Sciatic nerve (tissue), 2 donors: ENCODE measurements at regions not wholly inside any gene's neighbourhood (a gene's known extent, or its start where the extent isn't known, plus 50 kb on each side); places are given as distances from the start of the nearest gene placed in this dataset.
A peak's percentile ranks its signal among the peaks of the same experiment; 100 is the strongest.

Experiments used
- ATAC-seq: fragments of 200-7000 bp; cut with Tn5 transposase; one replicate; pipeline ENCODE4 v1.9.1; 2020; ENCODE audit warnings: mild to moderate bottlenecking, moderate library complexity
- DNase-seq: peaks from one replicate; pipeline ENCODE4 v3.0.0-alpha.2; 2020; ENCODE audit warnings: low spot score
- intact Hi-C: fragments of 100-400 bp; cut with DNase I; formaldehyde crosslinking; loops from one replicate; pipeline ENCODE4 v1.14.2; 2022
- donor health status: DM: no; HTN: no; CAD: no.
- donor health status: DM: no; HTN: no; CAD: no.

GRCh38 chr9:11352612-11353011 lies 739.8 kb upstream of the PTPRD start:
- ATAC-seq (no peak), DNase-seq (no peak)
- intact Hi-C loops, result no loop called here

DNA sequence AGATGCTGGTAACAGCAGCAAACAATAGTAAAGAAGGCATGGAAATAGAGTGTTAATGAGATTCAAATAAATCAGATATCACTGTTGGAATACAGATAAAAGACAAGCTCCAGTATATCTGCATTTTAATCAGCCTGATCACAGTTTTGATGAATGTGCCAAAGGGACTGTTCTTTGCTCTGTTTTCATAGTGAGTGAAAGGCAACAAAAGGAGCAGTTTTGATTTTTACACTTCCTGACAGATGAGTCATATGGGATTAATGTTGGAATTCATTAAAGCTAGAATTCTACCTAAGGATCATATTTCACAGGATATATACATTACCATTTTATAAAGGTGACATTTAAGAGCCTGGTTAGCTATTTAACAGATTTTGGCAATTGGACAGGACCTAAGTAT lies 743.3 kb upstream of the PTPRD start:
- no peak for ATAC-seq
- intact Hi-C loops, result no loop called here
- DNase-seq, result no peak

- ATAC-seq (peak; percentile 32), DNase-seq (no peak)
- intact Hi-C loops, result no loop called here
Observed at GRCh38 chr9:11366585-11367129, 753.9 kb upstream of the PTPRD start.

DNA sequence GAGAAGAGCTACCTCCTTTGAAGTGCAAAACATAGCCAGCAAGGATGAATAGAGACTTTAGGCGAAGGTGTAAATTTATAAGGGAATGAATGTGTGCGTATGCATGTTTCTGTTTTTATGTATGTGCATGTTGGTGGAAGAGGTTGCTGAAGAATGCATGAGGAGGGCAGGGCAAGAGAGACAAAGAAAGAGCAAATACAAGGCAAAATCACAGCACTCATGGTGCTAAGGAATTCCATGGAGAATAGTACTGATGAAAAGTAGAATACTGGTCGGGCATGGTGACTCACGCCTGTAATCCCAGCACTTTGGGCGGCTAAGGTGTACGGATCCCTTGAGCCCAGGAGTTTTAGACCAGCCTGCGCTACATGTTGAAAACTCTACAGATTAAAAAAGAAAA lies 762.1 kb upstream of the PTPRD start:
- DNase-seq (no peak), ATAC-seq (no peak)
- intact Hi-C loops, result no loop called here

DNA sequence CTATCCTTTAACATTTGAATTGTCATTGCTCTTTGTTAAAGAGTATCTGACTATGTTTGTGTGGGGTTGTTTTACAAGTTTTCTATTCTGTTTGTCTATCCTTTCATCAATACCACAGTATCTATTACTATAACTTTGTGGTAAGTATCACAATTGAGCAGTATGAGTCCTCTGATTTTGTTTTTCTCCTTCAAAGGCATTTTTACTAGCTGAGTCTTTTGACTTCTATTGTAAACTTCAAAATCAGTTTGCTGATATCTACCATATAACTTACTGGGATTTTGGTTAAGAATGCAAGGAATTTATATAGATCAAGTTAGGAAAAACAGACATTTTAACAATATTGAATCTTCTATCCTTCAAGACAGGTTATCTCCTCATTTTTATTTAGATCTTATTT lies 789.8 kb upstream of the PTPRD start:
- intact Hi-C loops, result no loop called here

DNA sequence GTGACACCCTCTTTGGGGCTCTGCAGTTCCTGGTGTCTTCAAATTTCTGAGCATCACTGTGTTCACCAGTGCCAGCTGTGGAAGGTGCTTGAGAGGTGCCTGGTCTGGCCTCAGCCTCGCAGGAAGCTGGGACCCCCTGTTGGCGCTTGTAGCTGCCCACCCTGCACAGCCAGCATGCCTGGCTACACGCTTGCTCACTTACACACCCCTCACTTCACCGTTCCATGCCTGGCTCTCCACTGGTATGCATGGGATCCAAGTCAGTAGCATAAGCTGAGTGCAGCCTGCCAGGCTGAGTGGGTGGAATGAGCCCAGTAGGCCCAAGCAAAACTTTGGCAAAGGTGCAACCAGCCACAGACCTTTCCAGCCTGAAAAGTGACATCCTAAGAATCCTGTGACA lies 801.4 kb upstream of the PTPRD start:
- ATAC-seq (no peak), DNase-seq (no peak)
- intact Hi-C loops, result no loop called here

More for the DNA sequence above, 789.8 kb upstream of the PTPRD start:
- ATAC-seq (no peak), DNase-seq (no peak)

DNA sequence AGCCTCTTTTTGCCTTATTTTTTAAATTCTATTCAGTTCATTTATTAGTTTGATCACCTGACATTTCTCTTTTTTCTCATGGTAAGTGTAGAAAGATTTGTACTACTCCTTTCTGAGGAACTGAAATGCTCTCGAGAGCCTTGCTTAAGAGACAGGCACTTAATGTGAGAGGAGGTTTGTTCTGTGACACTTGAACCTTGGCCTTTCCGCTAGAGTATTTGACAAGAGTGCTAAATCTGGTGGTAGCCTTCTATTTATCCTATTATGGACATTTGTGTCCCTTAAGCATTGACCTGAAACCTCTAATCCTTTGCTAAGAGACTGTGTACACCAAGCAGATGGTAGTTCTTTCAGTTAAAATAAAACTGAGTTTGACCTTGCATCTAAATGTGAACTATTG lies 805.0 kb upstream of the PTPRD start:
- intact Hi-C loops, result no loop called here
- ATAC-seq (no peak), DNase-seq (no peak)

DNA sequence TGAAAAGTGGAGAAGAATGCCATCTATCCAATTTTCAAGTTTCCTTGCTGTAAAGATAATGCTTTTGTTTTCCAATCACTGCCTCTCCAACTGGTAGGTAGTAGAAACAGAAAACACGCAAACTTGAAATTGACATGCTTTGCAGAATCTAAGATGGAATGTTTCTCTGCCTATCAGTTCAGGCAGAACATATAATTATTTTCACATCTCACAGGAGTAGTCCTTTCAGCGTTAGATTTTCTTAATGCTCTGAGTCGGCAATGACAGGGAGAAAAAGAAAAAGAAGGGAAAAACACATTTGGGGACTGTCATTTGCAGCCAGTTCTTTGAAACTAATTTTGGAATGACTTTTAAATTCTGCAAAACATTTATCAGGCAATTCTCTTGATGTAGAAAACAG lies 818.7 kb upstream of the PTPRD start:
- intact Hi-C loops, result no loop called here
- DNase-seq (no peak), ATAC-seq (no peak)

- ATAC-seq (no peak), DNase-seq (no peak)
- intact Hi-C loops, result no loop called here
Observed at GRCh38 chr9:11432361-11432760, 819.6 kb upstream of the PTPRD start.

DNA sequence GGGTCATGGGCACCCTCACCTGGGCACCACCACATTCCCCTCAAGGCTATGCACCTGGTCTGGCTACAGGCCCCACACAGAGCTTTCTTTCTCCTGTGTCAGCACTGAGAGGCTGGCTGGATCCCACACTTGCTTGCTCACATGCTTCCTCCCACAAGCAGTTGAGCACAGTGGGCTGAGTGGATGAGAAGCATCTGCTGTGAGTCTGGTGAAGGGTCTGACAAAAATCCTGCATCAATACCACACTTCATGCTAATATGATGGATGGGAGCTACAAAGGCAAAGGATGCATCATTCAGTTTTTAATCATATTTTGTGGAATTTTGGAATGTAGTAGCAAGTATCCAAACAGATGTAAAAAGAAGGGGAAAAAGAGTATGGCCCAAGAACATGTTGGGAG lies 830.8 kb upstream of the PTPRD start:
- DNase-seq (no peak), ATAC-seq (no peak)
- intact Hi-C loops, result no loop called here

DNA sequence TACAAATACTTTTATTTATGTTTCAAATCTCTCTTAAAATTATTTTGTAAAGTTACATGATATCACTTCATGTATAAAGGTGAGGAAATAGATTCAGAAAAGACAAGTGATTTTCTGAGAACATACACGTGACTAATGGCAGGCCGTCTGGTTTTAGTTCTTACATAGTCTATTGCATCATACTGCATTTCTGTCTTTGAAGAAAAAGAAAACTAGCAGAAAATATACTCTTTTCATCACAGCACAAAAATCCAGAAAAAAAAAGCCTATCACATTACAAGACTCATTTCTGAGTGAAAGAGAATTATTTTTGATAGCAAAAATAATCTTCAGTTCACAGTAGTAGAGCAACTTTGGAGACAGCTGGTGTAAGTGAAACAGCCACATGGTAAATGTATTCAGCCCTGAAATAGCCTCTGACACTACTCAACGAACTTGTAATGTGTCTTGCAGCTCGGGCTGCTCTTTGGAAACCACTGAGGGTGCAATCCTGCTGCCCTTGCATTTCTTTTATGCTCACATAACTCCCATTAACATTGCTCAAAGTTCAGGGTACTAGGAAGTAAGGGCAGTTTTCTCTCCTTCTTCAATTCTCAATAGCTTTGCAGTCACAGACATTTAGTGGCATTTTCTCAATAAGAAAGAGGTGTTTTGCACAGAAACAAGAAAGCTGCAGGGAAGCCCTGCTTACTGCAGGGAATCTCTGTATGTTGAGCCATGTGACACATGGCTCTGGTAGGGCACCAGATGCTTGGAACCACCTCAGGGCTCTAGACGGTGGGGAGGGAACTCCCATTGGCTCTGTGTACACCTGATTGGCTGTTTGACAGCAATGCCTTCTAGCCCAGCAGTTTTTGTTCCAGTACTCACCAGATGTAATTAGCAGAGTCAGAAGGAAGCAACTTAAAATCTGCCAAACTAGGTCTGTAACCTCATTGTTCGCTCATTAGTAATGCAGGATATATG lies 845.3 kb upstream of the PTPRD start:
- no peak for ATAC-seq
- intact Hi-C loops, result no loop called here

DNA sequence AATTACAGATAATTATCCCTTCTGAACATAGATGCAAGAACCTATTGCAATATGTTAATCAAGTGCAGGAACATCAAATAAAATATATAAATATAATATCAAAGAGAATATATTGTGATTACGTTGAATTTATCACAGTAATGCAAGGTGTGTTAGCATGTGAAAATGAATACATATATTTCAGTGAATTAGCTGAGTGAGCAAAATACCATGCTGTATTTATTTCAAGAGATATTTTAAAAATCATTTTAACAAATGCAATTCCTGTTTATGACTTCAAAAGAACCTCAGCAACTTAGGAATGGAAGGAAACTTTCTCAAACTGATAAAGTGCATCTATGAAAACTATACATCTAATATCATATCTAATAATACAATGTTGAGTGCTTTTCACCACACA lies 856.9 kb upstream of the PTPRD start:
- ATAC-seq (no peak), DNase-seq (no peak)
- intact Hi-C loops, result no loop called here

More for the DNA sequence above, 845.3 kb upstream of the PTPRD start:
- no peak for DNase-seq

GRCh38 chr9:11471321-11471720 lies 858.5 kb upstream of the PTPRD start:
- DNase-seq, result no peak
- intact Hi-C loops, result no loop called here
- no peak for ATAC-seq

- intact Hi-C loops, result no loop called here
- ATAC-seq (no peak), DNase-seq (no peak)
Observed at GRCh38 chr9:11500780-11501179, 888.0 kb upstream of the PTPRD start.

- DNase-seq (no peak), ATAC-seq (no peak)
- intact Hi-C loops, result no loop called here
Observed at GRCh38 chr9:11506980-11507379, 894.2 kb upstream of the PTPRD start.

DNA sequence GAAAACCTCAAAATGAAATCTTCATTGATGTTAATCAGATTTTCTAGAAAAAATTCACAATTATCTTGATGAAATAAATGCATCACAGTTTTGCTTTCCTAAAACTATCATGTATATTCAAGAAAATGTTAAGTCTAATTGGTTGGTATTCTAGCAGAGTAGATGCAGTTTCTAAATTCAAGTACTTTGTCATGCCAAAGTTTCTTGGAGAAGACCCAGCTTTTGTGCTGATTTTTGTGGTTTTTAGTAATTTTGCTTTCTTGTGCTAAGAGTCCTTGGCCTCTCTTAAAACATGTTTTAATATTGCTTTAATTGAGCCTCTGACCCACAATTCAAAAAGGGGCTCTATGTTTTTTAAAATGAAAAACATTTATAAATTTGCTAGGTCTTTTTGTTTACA lies 924.8 kb upstream of the PTPRD start:
- ATAC-seq (no peak), DNase-seq (no peak)
- intact Hi-C loops, result no loop called here

- intact Hi-C loops, result no loop called here
- DNase-seq (no peak), ATAC-seq (no peak)
Observed at GRCh38 chr9:11542781-11543180, 930.0 kb upstream of the PTPRD start.

GRCh38 chr9:11546231-11546630 lies 933.4 kb upstream of the PTPRD start:
- ATAC-seq, result no peak
- intact Hi-C loops, result no loop called here
- no peak for DNase-seq

DNA sequence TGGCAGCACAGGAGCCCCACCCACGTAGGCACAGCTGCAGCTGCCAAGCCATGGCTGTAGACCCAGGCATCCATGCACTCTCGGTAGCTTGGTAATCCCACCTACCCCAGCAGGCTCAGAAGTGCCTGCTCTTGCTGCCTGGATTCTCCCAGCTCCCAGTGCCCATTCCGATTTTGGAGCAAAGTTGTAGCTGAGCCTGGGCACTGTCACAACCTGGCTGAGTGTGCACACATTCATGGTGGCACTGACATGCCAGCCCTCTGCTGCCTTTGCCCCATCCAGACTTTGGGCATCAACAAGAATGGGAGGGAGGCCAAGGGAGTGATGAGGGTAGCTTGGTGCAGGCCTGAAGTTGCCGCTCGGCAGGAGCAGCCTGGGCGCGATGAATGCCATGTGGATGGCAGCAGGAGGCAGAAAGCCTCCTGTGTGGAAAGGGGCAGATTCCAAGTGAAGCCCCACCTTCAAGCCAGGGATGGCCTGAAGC lies 936.6 kb upstream of the PTPRD start:
- intact Hi-C loops, result no loop called here
- DNase-seq, result no peak
- peak; percentile 46 for ATAC-seq

GRCh38 chr9:11551106-11551505 lies 938.3 kb upstream of the PTPRD start:
- no peak for ATAC-seq
- intact Hi-C loops, result no loop called here
- no peak for DNase-seq

- intact Hi-C loops, result no loop called here
- DNase-seq, result no peak
- no peak for ATAC-seq
Observed at GRCh38 chr9:11558043-11558442, 945.2 kb upstream of the PTPRD start.
